GM13977 (cell line): ENCODE measurements at regions not wholly inside any gene's neighbourhood (a gene's known extent, or its start where the extent isn't known, plus 50 kb on each side); places are given as distances from the start of the nearest gene placed in this dataset.

Experiments
- DNase-seq: peaks from one replicate; pipeline ENCODE4 v3.0.0; 2012; ENCODE audit warnings: low spot score
- CTCF ChIP-seq: IDR thresholded peaks from 2 replicates; pipeline ENCODE4 v1.5.1; 2012; ENCODE audit warnings: mild to moderate bottlenecking, control low read depth; ENCODE audit not compliant: insufficient read depth; ENCODE audit errors: extremely low read depth, missing control alignments
- in situ Hi-C: fragments of 300-500 bp; cut with MboI; formaldehyde crosslinking; loops from one replicate; pipeline ENCODE4 v1.12.0; 2022; ENCODE audit warnings: low sequenced_read_pairs, low pct_unique_long_range_greater_than_20kb, mixed read lengths, inconsistent platforms; ENCODE audit not compliant: unreplicated experiment

DNA sequence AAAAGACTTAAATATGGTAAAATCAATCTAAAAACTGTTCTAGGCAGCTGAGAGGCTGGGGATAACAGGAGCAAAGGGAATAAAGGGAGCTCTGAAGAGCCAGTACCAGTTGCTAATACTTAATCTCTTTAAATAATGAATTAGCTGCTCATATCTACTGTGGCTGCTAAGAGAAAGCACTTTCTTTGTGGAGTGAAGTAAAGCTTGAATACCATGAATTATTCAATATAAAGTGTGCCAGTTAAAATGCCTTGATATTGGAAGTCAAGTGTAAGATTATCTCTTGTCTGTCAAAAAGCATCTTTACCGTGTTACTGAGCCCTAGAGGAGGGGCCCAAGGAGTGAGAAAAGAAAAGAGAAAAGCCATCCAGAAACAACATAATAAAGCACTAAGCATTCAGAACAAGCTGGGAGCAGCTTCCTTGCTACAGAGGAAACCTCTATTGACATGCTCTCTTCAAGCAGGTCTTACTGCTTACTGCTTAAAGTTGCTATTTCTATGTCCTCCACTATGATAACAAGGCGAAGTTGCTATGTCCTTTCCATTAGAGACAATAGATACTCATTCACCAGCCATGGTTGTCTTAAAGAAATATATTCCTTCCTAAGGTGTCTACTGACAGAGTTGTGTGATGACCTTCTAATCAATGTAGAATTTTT, 297.4 kb downstream of the CETN3 start:
- in situ Hi-C loops: no loop called here
- no peak for DNase-seq
- TF ChIP-seq CTCF: no peak

DNA sequence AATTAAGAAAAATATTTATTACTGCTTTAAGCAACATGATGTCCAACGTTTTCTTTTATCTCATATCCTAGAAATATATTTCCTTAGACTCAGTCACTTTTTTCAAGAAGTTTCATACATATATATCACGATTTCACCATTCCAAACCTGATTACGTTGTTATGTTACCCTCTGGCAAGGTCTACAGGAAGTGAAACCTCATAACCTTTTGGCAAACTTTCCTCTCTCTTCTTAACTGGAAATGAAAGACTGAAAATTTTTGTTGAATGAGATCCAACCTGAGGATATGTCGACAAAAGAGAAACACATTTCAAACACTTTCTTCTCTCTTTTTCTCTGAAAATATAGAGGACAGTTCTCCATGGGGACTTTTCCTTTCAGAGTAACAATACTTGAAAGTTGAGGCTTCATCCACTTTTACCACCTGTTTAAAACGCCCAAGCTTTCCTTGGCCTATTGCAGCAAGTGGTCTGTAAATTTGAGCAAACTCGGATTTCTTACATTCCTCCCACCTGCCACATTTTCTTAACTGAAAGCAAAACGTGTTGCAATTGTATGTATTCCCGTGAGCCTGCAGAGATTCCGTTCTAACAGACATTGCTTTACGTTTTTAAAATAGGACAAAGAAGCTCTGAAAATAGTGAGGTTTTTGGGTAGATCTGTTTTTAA, 298.1 kb downstream of the CETN3 start:
- in situ Hi-C loops: no loop called here
- no peak for DNase-seq
- no peak for TF ChIP-seq CTCF

DNA sequence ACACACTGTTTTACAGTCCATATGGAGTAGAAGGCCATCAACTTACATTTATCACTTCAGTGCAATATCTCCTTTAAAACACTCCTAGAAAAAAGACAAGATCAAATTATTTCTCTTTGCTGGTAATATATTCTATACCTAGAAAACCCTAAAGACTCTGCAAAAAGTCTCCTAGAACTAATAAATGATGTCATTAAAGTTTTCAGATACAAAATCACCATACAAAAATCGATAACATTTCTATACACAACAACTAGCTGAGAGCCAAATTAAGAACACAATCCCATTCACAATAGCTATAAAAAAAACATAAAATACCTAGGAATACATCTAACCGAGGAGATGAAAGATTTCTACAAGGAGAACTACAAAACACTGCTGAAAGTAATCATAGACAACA, 300.3 kb downstream of the CETN3 start:
- no peak for TF ChIP-seq CTCF
- in situ Hi-C loops: no loop called here
- DNase-seq: no peak

DNA sequence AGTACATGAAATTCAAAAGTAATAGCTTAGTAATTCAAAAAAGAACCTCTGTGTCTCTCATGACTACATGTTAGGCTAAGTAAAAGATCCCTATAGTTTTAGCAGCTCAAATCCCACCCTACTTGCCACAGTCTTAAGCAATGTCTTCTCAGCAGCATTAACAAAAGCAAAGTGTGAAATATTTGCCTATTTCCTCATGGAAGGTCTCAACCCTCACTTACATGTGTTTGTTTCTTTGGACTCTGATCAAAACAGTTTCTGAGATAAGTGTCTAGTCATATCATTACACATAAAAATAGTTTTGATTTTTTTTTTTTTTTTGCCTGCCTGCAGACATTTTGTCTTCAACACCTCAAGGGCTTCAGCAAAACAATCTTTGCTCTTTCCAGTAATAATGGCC, 310.5 kb downstream of the CETN3 start:
- TF ChIP-seq CTCF: no peak
- DNase-seq: no peak
- in situ Hi-C loops: no loop called here

- in situ Hi-C loops: no loop called here
- no peak for TF ChIP-seq CTCF
- no peak for DNase-seq
These were observed 312.5 kb downstream of the CETN3 start for GRCh38 chr5:90097082-90097477.

DNA sequence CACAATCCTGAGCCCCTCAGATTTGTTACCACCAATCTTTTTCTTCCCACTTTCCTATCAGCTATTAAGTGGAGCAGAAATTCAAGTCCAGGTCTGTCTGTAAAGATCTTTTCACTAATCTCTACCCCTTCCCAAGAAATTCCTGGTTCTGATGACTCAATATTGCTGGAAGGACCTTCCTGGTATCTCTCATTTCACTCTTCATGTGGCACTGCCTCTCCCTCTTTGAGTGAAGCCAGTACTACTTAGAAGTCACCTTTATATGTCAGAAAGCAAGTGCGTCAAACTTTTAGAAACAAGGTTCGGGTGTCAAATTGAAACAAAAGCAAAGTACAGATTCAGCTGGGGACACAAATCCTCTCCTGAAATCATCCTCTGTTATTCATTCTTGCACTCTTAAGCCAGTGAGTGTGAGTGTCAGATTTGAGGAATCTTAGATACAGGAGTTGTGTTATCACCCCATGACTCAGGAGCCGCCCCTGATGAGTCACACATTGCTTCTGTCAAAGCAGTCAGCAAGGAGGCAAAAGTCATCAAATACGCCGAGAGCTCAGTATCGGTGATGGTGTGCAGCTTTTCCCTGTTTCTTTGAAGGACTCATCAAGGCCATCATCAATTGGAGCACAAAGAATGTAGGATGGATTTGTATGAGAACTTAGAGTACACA, 313.0 kb downstream of the CETN3 start:
- DNase-seq: no peak
- no peak for TF ChIP-seq CTCF
- in situ Hi-C loops: no loop called here
